Liver (tissue), 7 donors: ENCODE measurements at regions not wholly inside any gene's neighbourhood (a gene's known extent, or its start where the extent isn't known, plus 50 kb on each side); places are given as distances from the start of the nearest gene placed in this dataset.
"Not testable (repeated sequence)": the region's sequence is repeated elsewhere in the genome, so short reads cannot be mapped to it uniquely, and the experiment has no call there.

Source experiments
- DNase-seq: peaks from one replicate; pipeline ENCODE4 v3.0.0-alpha.2; 2017; ENCODE audit warnings: low spot score
- H3K27ac ChIP-seq, 2 donors: one replicate each; pipeline ENCODE4 v1.7.0; 2013; ENCODE audit warnings: inconsistent platforms in 2 of 2, low read length in 2 of 2, control low read depth in 1 of 2, low read depth in 1 of 2, mild to moderate bottlenecking in 1 of 2
- H3K27me3 ChIP-seq, 4 donors: one replicate each; pipeline versions ENCODE4 v1.6.1 to v1.7.0; 2013; ENCODE audit warnings: low read length in 3 of 4, inconsistent platforms in 1 of 4, mild to moderate bottlenecking in 1 of 4, moderate library complexity in 1 of 4; ENCODE audit not compliant: control insufficient read depth in 4 of 4, insufficient read depth in 4 of 4
- H3K36me3 ChIP-seq, 4 donors: one replicate each; pipeline versions ENCODE4 v1.6.1 to v1.7.0; 2013; ENCODE audit warnings: low read length in 3 of 4, mild to moderate bottlenecking in 3 of 4, low read depth in 1 of 4, moderate library complexity in 1 of 4; ENCODE audit not compliant: control insufficient read depth in 4 of 4, insufficient read depth in 3 of 4
- H3K4me1 ChIP-seq, 4 donors: one replicate each; pipeline versions ENCODE4 v1.6.1 to v1.7.0; 2013; ENCODE audit warnings: low read length in 3 of 4, mild to moderate bottlenecking in 3 of 4, moderate library complexity in 1 of 4; ENCODE audit not compliant: control insufficient read depth in 4 of 4, insufficient read depth in 4 of 4
- H3K4me3 ChIP-seq, 3 donors: one replicate each; pipeline versions ENCODE4 v1.6.1 to v1.7.0; 2013; ENCODE audit warnings: low read length in 3 of 3, control low read depth in 1 of 3, low read depth in 1 of 3, mild to moderate bottlenecking in 1 of 3
- H3K9ac ChIP-seq, 2 donors: one replicate each; pipeline ENCODE4 v1.7.0; 2013; ENCODE audit warnings: low read length in 2 of 2, mild to moderate bottlenecking in 2 of 2, moderate library complexity in 2 of 2, control low read depth in 1 of 2, low read depth in 1 of 2
- H3K9me3 ChIP-seq, 4 donors: one replicate each; pipeline versions ENCODE4 v1.6.1 to v1.7.0; 2013; ENCODE audit warnings: low read length in 3 of 4; ENCODE audit not compliant: control insufficient read depth in 4 of 4
- ATF3 ChIP-seq: IDR thresholded peaks from 2 replicates; pipeline ENCODE4 v1.6.1; 2016; ENCODE audit warnings: antibody characterized with exemption
- EGR1 ChIP-seq, 2 donors: IDR thresholded peaks; 2 replicates each; pipeline ENCODE4 v1.6.1; 2016 to 2018; ENCODE audit warnings: antibody characterized with exemption in 2 of 2, low read depth in 2 of 2
- FOXA1 ChIP-seq: IDR thresholded peaks from 2 replicates; pipeline ENCODE4 v1.6.1; 2016; ENCODE audit warnings: antibody characterized with exemption
- HNF4A ChIP-seq, 2 donors: conservative IDR thresholded peaks; 2 replicates each; pipeline ENCODE4 v1.6.1; 2016; ENCODE audit warnings: antibody characterized with exemption in 2 of 2, mild to moderate bottlenecking in 2 of 2
- MAX ChIP-seq: IDR thresholded peaks from 2 replicates; pipeline ENCODE4 v1.6.1; 2016; ENCODE audit warnings: antibody characterized with exemption
- RAD21 ChIP-seq, 2 donors: IDR thresholded peaks; 2 replicates each; pipeline ENCODE4 v1.6.1; 2016; ENCODE audit warnings: antibody characterized with exemption in 2 of 2, mild to moderate bottlenecking in 2 of 2
- RXRA ChIP-seq, 2 donors: IDR thresholded peaks; 2 replicates each; pipeline ENCODE4 v1.6.1; 2017 to 2018; ENCODE audit warnings: antibody characterized with exemption in 2 of 2, mild to moderate bottlenecking in 1 of 2
- TAF1 ChIP-seq: conservative IDR thresholded peaks from 2 replicates; pipeline ENCODE4 v1.6.1; 2016; ENCODE audit warnings: antibody characterized with exemption, mild to moderate bottlenecking
- YY1 ChIP-seq: IDR thresholded peaks from 2 replicates; pipeline ENCODE4 v1.6.1; 2016; ENCODE audit warnings: antibody characterized with exemption, mild to moderate bottlenecking
- ZBTB33 ChIP-seq: IDR thresholded peaks from 2 replicates; pipeline ENCODE4 v1.6.1; 2016; ENCODE audit warnings: antibody characterized with exemption
- WGBS: extraction: QIAGEN DNeasy Blood & Tissue Kit; methylation state at CpG from one replicate; pipeline ENCODE4 v1.1.7; 2013; 5-methylcytosine and 5-hydroxymethylcytosine counted together
- donor health status: healthy.
- donor health status: healthy.
- donor health status: healthy.
- donor health status: healthy.

GRCh38 chr5:136579238-136579637, 213.9 kb upstream of the TRPC7 start (continued):
- no peak for TF ChIP-seq RAD21 (IDR thresholded peaks at IDR 0.05)

- H3K27ac ChIP-seq, H3K4me3 ChIP-seq, H3K9ac ChIP-seq, H3K9me3 ChIP-seq, H3K36me3 ChIP-seq, H3K4me1 ChIP-seq, DNase-seq, H3K27me3 ChIP-seq: not testable (repeated sequence)
Observed at GRCh38 chr5:136569875-136570274, 204.5 kb upstream of the TRPC7 start.

GRCh38 chr5:136565457-136565856, 200.1 kb upstream of the TRPC7 start:
- H3K9me3 ChIP-seq, H3K4me1 ChIP-seq, DNase-seq, H3K4me3 ChIP-seq, H3K27me3 ChIP-seq, H3K36me3 ChIP-seq, H3K9ac ChIP-seq, H3K27ac ChIP-seq: not testable (repeated sequence)
- 42% methylated on average over 3 of the region's 3 CpGs for WGBS

GRCh38 chr5:136565050-136565449, 199.7 kb upstream of the TRPC7 start:
- 49% methylated on average over 1 of the region's 1 CpG for WGBS
- not testable (repeated sequence) for H3K27ac ChIP-seq, H3K9ac ChIP-seq

GRCh38 chr5:136564431-136564830, 199.1 kb upstream of the TRPC7 start:
- not testable (repeated sequence) for H3K4me1 ChIP-seq, H3K9ac ChIP-seq, H3K36me3 ChIP-seq, H3K27me3 ChIP-seq, H3K4me3 ChIP-seq, DNase-seq, H3K27ac ChIP-seq, H3K9me3 ChIP-seq
- WGBS, result 84% methylated on average over 5 of the region's 5 CpGs

More at GRCh38 chr5:136565050-136565449, 199.7 kb upstream of the TRPC7 start:
- not testable (repeated sequence) for H3K4me3 ChIP-seq, H3K27me3 ChIP-seq, H3K9me3 ChIP-seq, H3K4me1 ChIP-seq, DNase-seq, H3K36me3 ChIP-seq

GRCh38 chr5:136563489-136563888, 198.1 kb upstream of the TRPC7 start:
- Histone ChIP-seq H3K4me3 (no peak overlapping the region), H3K27ac (no peak overlapping the region), H3K27me3 (peaks cover 0 to 4% (median 0%) of the 10 kb centered on the region in 4 donors), H3K9me3 (no peaks in the 10 kb centered on the region), H3K36me3 (no peaks in the 10 kb centered on the region), H3K4me1 (no peaks in the 10 kb centered on the region), H3K9ac (no peak overlapping the region)
- no peak for DNase-seq
- WGBS, result 44% methylated on average over 6 of the region's 6 CpGs
- TF ChIP-seq ATF3, result no peak
- TF ChIP-seq RAD21 (IDR thresholded peaks at IDR 0.05), result no peak
- TF ChIP-seq ZBTB33, result no peak
- TF ChIP-seq RXRA (IDR thresholded peaks at IDR 0.05), result no peak
- no peak for TF ChIP-seq FOXA1
- no peak for TF ChIP-seq HNF4A (conservative IDR thresholded peaks at IDR 0.05)
- no peak for TF ChIP-seq TAF1
- TF ChIP-seq YY1, result no peak
- no peak for TF ChIP-seq MAX
- TF ChIP-seq EGR1 (IDR thresholded peaks at IDR 0.05; ENCODE audit: low read depth in 2 of 2), result no peak
